Loucy (cell line): ENCODE measurements at regions not wholly inside any gene's neighbourhood (a gene's known extent, or its start where the extent isn't known, plus 50 kb on each side); places are given as distances from the start of the nearest gene placed in this dataset.

ENCODE experiments used
- H2AFZ ChIP-seq: fragments of 200-600 bp; sonication (generic); 2 replicates; pipeline ENCODE4 v1.6.0; 2016; ENCODE audit warnings: antibody characterized with exemption, mild to moderate bottlenecking, low read length, moderate library complexity
- H3F3A ChIP-seq: fragments of 200-600 bp; 2 replicates; pipeline ENCODE4 v1.6.0; 2016; ENCODE audit warnings: antibody characterized with exemption, low read depth, mild to moderate bottlenecking
- H3K27me3 ChIP-seq: fragments of 200-600 bp; sonication (generic); 2 replicates; pipeline ENCODE4 v1.6.1; 2014; ENCODE audit warnings: low read length, mild to moderate bottlenecking; ENCODE audit not compliant: insufficient read depth, poor library complexity, severe bottlenecking
- H3K36me3 ChIP-seq: fragments of 200-600 bp; sonication (generic); 2 replicates; pipeline ENCODE4 v1.6.1; 2016; ENCODE audit warnings: low read length; ENCODE audit not compliant: insufficient read depth
- H3K4me1 ChIP-seq: fragments of 200-600 bp; sonication (generic); 2 replicates; pipeline ENCODE4 v1.5.1; 2014; ENCODE audit warnings: low read length, mild to moderate bottlenecking; ENCODE audit not compliant: insufficient read depth, poor library complexity, severe bottlenecking
- H3K4me2 ChIP-seq: fragments of 200-600 bp; sonication (generic); 2 replicates; pipeline ENCODE4 v1.6.0; 2014; ENCODE audit warnings: antibody characterized with exemption, low read length, low read depth, mild to moderate bottlenecking; ENCODE audit not compliant: poor library complexity, severe bottlenecking
- H3K4me3 ChIP-seq: fragments of 200-600 bp; sonication (generic); 2 replicates; pipeline ENCODE4 v1.5.1; 2014; ENCODE audit warnings: low read length, mild to moderate bottlenecking, mixed read lengths; ENCODE audit not compliant: poor library complexity, severe bottlenecking
- H3K79me2 ChIP-seq: fragments of 200-600 bp; sonication (generic); 2 replicates; pipeline ENCODE4 v1.6.1; 2014; ENCODE audit warnings: low read length; ENCODE audit not compliant: insufficient read depth
- H3K9ac ChIP-seq: fragments of 200-600 bp; sonication (generic); 2 replicates; pipeline ENCODE4 v1.6.0; 2014; ENCODE audit warnings: mild to moderate bottlenecking, low read depth, low read length, moderate library complexity; ENCODE audit not compliant: poor library complexity, severe bottlenecking
- H3K9me2 ChIP-seq: fragments of 200-600 bp; sonication (generic); replicated peaks from 2 replicates; pipeline ENCODE4 v1.6.1; 2016; ENCODE audit warnings: low read depth, low read length, mixed read lengths
- H3K9me3 ChIP-seq: fragments of 200-600 bp; sonication (generic); 2 replicates; pipeline ENCODE4 v1.6.1; 2014; ENCODE audit warnings: mild to moderate bottlenecking, antibody characterized with exemption, low read length, low read depth; ENCODE audit not compliant: insufficient read depth
- H4K20me1 ChIP-seq: fragments of 200-600 bp; sonication (generic); 2 replicates; pipeline ENCODE4 v1.6.0; 2014; ENCODE audit warnings: antibody characterized with exemption, low read length, mild to moderate bottlenecking; ENCODE audit not compliant: insufficient read depth, poor library complexity, severe bottlenecking
- EZH2phosphoT487 ChIP-seq: fragments of 200-600 bp; IDR thresholded peaks from 2 replicates; pipeline ENCODE4 v1.6.1; 2018; ENCODE audit warnings: antibody characterized with exemption, mild to moderate bottlenecking, moderate library complexity, borderline replicate concordance
- TF ChIP-seq, protein P1 (sequence below): fragments of 200-600 bp; sonication (generic); conservative IDR thresholded peaks from 2 replicates; pipeline ENCODE4 v1.5.1; 2014; ENCODE audit warnings: mild to moderate bottlenecking, antibody characterized with exemption, low read length

- Histone ChIP-seq H3K9ac (no peak overlapping the region), H3K27me3 (no peaks in the 10 kb centered on the region), H3K4me3 (no peak overlapping the region), H3K9me3 (no peaks in the 10 kb centered on the region), H3K4me1 (no peaks in the 10 kb centered on the region), H3K9me2 (no peaks in the 10 kb centered on the region), H4K20me1 (no peaks in the 10 kb centered on the region), H3K36me3 (no peaks in the 10 kb centered on the region), H3K79me2 (no peaks in the 10 kb centered on the region), H3F3A (no peaks in the 10 kb centered on the region), H3K4me2 (no peak overlapping the region), H2AFZ (no peak overlapping the region)
- TF ChIP-seq, protein P1, sequence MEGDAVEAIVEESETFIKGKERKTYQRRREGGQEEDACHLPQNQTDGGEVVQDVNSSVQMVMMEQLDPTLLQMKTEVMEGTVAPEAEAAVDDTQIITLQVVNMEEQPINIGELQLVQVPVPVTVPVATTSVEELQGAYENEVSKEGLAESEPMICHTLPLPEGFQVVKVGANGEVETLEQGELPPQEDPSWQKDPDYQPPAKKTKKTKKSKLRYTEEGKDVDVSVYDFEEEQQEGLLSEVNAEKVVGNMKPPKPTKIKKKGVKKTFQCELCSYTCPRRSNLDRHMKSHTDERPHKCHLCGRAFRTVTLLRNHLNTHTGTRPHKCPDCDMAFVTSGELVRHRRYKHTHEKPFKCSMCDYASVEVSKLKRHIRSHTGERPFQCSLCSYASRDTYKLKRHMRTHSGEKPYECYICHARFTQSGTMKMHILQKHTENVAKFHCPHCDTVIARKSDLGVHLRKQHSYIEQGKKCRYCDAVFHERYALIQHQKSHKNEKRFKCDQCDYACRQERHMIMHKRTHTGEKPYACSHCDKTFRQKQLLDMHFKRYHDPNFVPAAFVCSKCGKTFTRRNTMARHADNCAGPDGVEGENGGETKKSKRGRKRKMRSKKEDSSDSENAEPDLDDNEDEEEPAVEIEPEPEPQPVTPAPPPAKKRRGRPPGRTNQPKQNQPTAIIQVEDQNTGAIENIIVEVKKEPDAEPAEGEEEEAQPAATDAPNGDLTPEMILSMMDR = no peak
- no peak for TF ChIP-seq EZH2phosphoT487
These were observed 1428.3 kb upstream of the TENM3 start for GRCh38 chr4:180814875-180815417.

DNA sequence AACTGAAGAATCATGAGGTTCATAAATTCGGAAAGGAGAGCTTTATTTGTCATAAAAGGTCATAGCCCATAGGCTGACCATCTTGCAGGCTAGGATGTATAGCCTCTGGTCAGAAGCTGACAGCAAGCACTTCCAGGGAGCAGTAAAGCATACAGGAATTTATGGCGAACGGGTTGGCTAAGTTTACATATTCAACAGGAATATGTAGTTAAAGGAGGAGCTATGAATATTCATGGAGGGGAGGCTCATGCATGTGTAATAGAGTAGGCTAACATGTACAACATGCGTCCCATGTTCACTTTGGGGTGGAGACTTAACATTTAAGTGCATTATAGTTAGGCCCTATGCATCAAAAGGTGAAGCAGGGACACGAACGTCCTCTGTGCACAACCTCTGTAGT is 1425.7 kb upstream of the TENM3 start:
- no peak for TF ChIP-seq EZH2phosphoT487
- TF ChIP-seq, protein P1 = no peak
- H3K4me2 ChIP-seq = no peak overlapping the region
- H3K9me3 ChIP-seq = no peaks in the 10 kb centered on the region
- no peaks in the 10 kb centered on the region for H4K20me1 ChIP-seq
- no peak overlapping the region for H2AFZ ChIP-seq
- no peak overlapping the region for H3K4me3 ChIP-seq
- no peaks in the 10 kb centered on the region for H3F3A ChIP-seq
- H3K79me2 ChIP-seq = no peaks in the 10 kb centered on the region
- no peaks in the 10 kb centered on the region for H3K4me1 ChIP-seq
- no peaks in the 10 kb centered on the region for H3K9me2 ChIP-seq
- H3K9ac ChIP-seq = no peak overlapping the region
- no peaks in the 10 kb centered on the region for H3K27me3 ChIP-seq
- no peaks in the 10 kb centered on the region for H3K36me3 ChIP-seq

- Histone ChIP-seq H3K9me3 (no peaks in the 10 kb centered on the region), H3K79me2 (no peaks in the 10 kb centered on the region), H2AFZ (no peak overlapping the region), H3K27me3 (no peaks in the 10 kb centered on the region), H3K4me2 (no peak overlapping the region), H3F3A (no peaks in the 10 kb centered on the region), H3K4me1 (peaks cover 9% of the 10 kb centered on the region), H3K4me3 (no peak overlapping the region), H3K9me2 (no peaks in the 10 kb centered on the region), H3K36me3 (no peaks in the 10 kb centered on the region), H3K9ac (no peak overlapping the region), H4K20me1 (no peaks in the 10 kb centered on the region)
- TF ChIP-seq, protein P1 = no peak
- no peak for TF ChIP-seq EZH2phosphoT487
These were observed 1420.1 kb upstream of the TENM3 start for GRCh38 chr4:180823108-180823507.
